Right ventricle myocardium superior (tissue), 1 donor: ENCODE measurements at regions not wholly inside any gene's neighbourhood (a gene's known extent, or its start where the extent isn't known, plus 50 kb on each side); places are given as distances from the start of the nearest gene placed in this dataset.

Experiments used
- ATAC-seq: fragments of 200-7000 bp; cut with Tn5 transposase; one replicate; pipeline ENCODE4 v1.9.1; 2020; ENCODE audit warnings: mild to moderate bottlenecking; ENCODE audit not compliant: poor library complexity
- DNase-seq: peaks from one replicate; pipeline ENCODE4 v3.0.0-alpha.2; 2020
- intact Hi-C: fragments of 100-400 bp; cut with DNase I; formaldehyde crosslinking; loops from one replicate; pipeline ENCODE4 v1.11.2; 2022
- donor health status: DM: no; HTN: yes; CAD: no; lungs with severe emphysema.

DNA sequence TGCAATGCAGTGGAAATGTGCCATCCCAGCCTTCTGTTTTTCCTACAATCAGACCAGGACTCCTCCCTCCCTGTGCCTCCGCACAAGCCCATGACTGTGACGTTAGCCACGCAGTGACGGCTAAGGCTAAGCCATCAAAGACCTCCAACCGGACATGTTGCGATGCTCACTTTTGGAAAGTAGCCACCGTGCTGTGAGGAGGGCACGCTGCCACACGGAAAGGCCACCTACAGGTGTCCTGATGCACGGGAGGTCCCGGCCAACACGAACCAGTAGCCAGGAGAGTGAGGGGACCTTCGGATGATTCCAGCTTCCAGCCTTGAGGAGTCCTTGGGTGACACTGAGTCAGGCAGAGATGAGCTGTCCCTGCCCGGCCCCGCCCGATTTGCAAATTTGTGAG lies 53.9 kb downstream of the FOXL1 start:
- ATAC-seq: no peak
- intact Hi-C loops: no loop called here
- DNase-seq: peak; percentile 31

DNA sequence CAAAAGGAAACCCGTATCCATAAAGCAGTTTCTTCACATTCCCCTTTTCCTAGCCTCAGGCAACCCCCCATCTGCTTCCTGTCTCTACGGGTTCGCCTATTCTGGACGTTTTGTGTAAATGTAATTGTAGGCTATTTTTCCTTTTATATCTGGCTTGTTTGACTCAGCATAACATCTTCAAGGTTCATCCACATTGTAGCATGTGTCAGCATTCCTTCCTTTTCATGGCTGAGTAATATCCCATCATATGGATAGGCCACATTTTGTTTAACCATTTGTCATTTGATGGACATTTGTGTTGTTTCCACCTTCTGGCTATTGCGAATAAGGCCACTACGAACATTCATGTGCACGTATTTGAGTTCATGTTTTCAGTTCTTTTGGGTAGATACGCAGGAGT lies 54.6 kb downstream of the FOXL1 start:
- ATAC-seq: no peak
- intact Hi-C loops: no loop called here

DNA sequence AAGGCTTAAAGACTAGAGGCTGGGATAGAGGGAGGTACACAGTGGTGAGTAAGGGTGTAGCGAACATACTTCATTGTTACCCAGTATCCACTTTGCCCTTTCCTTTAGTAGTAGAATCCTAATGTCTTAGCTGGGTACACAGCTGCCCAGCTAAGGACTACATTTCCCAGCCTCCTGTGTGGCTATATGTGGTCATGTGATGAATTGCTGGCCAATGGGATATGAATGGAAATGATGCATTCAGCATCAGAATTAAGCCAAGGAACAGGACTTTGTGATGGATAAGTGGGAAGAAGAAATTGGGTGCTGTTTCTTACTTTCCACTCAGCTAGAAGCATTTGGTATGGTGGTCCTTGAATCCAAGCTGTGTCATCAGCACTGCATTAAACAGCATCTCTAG lies 55.9 kb downstream of the FOXL1 start:
- intact Hi-C loops: no loop called here
- DNase-seq (no peak), ATAC-seq (no peak)

More for the DNA sequence above, 54.6 kb downstream of the FOXL1 start:
- no peak for DNase-seq

DNA sequence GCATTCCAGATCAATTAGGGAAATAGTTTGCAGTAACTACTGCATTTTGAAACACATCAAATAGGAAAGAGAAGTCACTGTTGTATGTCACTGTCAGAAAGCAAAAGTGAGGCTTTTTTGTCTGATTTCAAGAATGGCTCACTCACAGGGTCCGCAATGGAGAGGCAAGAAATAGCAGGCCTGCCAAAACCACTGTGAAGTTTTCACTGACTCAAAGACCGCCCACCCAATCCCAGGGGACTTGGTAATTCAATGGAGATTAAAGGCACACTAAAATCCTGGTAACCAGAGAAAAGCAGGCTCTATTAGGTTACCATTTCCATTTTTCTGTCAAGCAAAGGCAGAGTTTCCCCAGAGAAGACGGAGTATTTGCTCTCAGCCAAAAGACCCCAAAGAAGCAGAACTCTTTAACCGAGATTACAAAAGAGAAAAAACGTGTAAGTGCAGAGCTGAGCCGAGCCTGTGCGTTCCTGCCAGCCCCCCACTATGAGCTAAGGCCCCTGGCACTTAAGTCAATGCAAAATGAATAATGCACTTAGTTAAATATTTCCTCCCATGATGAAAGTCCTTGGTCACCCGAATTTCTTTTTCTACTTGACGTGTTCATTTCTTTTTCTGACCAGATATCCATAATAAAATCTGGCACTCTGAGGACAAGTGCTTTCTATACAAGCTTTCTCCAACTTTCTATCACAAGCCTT lies 57.0 kb downstream of the FOXL1 start:
- ATAC-seq (no peak), DNase-seq (no peak)
- intact Hi-C loops: no loop called here

DNA sequence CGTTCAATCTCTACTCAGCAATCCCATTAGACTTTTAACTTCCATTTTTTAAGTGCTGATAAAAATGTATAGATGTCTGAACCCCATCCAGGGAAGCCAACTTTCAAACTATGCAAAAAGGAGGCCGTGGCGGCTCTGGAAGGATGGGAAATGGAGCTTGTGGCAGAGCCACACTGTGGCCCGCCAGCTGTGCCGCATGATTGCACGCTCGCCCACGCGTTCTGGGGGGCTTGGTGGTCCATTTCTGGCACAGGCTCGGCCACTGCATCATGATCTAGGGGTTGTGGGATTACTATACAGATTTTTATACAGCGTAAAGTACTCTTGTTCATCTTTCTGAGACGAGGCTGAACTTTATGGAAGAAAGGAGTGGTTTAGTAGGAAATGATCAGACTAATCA lies 57.6 kb downstream of the FOXL1 start:
- DNase-seq: no peak
- ATAC-seq: no peak

DNA sequence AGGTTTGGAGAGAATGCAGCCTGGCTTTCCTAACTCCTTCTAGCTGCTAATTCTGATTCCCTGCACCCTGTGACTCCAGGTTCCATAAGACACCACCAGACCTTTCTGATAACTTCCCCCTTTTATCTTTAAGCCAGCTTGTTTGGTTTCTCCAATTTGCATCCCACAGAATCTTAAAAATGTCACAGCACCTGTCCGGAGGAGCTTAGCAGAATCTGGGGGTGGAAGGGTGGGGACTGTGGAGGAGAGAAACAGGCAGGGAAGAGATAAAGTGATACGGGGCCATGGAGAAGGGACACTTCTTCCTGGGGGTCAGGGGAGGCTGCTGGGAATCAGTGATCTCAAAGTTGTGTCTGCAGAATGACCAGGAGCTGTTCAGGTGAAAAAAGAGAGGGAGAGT lies 59.4 kb downstream of the FOXL1 start:
- intact Hi-C loops: no loop called here
- DNase-seq (no peak), ATAC-seq (no peak)

More for the DNA sequence above, 57.6 kb downstream of the FOXL1 start:
- intact Hi-C loops: no loop called here

DNA sequence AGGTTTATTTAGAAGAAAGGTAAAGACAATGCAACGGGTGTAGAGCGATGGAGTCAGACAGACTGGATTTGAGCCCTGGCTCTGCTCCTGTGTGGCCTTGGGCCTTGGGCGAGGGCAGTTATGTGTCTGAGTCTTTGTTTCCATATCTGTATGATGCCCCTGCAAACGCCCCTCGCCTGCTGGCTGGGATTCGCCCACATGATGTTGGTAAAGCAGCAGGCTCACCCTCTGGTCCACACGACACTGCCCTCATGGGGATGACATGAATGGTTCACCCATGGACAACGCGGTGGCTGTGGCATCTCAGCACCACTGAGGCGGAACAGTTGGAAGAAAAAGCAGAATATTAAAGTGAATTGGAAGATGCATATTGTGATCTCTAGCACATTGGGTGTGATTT lies 60.3 kb downstream of the FOXL1 start:
- DNase-seq (no peak), ATAC-seq (no peak)
- intact Hi-C loops: no loop called here

DNA sequence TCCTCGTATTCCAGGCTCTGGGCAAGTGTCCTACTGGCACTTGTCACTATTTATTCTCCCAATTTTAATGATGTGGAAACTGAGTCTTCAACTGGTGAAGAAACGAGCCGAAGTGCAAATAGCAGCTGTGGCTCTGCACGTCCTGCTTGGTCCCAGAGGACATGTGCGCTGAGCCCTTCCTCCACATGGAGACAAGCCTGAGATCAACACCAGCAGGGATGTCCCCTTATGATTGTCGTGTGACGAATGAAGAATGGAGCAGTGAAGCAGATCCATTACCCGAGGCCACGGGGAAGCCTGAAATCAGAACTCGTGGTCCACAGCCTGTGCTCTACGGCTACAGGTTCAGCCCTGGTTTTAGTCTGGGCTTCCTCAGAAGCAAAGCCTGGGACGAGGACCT lies 61.0 kb downstream of the FOXL1 start:
- intact Hi-C loops: no loop called here
- DNase-seq: no peak
- peak; percentile 49 for ATAC-seq

DNA sequence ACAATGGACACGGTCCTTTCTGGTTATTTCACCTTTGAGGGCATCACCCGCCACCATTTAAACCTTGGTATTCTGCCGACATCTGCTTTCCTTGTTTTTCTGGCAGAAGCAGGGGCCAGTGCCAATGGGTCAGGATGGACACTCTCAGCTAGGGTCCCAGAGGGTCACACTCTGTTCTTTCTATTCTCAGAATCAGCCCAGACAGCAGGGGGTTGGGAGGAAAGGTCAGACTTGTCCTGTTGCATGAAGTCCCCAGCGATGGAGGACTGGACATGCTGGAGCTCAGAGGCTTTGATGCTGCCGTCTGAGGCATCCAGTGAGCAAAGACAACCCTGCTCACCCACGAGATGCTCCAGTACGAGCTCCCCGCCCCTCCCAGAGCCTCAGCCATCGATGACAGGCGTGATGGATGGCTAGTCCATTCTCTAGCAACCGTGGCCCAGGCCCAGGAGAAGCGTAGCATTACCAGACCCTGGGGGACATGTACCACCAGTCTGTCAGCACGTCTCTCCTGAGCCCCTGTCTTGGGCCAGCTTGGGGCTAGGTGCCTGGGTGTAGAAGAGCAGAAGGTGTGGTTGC lies 62.0 kb downstream of the FOXL1 start:
- intact Hi-C loops: no loop called here
- DNase-seq (no peak), ATAC-seq (peak; percentile 31)

DNA sequence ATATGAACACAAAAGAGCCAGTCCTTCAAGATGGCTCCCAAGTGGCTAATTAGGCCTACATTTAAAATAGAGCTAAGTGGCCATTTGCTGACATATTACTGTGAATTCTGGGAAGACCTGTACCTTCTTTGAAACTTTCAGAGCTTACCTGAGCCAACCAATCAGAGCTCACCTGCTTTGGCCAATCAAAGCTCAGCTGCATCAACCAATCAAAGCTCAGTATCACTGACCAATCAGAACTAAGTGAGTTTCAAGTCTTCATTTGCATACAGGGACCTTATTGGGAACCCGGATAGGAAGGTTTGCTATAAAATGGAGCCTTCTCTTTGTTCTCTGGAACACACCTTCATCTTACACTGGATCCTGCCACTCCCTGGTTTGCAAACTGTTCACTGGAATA lies 63.7 kb downstream of the FOXL1 start:
- no peak for ATAC-seq
- intact Hi-C loops: no loop called here
- no peak for DNase-seq

DNA sequence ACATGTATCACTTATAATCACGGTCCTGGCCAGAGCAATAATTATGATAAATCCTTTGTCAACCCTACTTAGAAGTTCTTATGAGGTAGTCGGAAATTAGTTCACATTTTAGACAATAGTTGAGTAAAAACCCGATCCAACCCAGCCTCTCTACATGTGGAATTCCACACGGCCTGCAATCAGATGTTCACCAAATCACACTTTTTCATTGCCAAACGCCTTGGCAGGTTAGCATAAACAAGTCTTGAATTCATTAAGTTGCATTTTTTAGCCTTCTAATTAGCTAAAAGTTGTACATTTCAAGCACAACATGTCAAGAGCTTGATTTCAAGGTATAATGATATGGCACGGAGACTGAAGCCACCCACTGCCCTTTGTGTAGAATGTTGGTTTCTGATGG lies 65.3 kb downstream of the FOXL1 start:
- no peak for DNase-seq
- intact Hi-C loops: no loop called here
- ATAC-seq: no peak

DNA sequence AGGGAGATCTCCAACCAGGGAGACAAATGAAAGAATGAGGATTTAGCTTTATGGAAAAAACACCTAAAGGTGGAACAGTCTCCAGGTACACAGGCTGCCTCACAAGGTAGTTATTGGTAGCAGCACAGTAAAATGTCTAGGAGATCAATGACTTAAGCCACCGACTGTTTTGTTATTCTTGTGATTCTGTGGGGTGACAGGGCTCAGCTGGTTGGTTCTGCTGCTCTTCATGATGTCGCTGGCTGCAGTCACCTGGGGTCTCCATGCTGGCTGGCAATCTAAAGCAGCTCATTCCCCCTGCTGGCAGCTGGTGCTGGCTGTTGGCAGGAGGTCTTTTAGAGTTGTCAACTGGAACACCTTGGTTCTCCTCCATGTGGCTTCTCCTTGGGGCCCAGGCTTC lies 69.2 kb downstream of the FOXL1 start:
- no peak for DNase-seq
- ATAC-seq: no peak
- intact Hi-C loops: no loop called here

DNA sequence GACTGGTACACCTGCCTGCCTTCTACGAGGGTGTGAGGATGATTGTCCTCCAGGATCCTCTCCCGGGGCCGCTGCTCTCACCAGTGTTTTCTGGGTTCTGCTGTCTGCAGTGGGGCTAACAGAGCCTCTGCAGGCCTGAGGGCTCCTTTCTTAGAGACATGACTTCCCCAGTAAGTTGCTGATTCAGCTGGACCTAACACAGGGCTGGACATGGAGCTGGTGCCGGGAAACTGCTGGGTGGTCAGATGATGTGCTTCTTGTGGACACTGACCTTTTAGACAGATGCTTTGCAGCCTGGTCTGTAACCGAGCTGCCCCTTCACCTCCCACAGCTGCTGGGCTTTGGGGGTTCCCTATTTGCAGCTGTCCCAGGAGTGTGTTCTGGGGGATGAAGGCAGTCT lies 71.5 kb downstream of the FOXL1 start:
- intact Hi-C loops: no loop called here
- no peak for DNase-seq
- ATAC-seq: no peak

DNA sequence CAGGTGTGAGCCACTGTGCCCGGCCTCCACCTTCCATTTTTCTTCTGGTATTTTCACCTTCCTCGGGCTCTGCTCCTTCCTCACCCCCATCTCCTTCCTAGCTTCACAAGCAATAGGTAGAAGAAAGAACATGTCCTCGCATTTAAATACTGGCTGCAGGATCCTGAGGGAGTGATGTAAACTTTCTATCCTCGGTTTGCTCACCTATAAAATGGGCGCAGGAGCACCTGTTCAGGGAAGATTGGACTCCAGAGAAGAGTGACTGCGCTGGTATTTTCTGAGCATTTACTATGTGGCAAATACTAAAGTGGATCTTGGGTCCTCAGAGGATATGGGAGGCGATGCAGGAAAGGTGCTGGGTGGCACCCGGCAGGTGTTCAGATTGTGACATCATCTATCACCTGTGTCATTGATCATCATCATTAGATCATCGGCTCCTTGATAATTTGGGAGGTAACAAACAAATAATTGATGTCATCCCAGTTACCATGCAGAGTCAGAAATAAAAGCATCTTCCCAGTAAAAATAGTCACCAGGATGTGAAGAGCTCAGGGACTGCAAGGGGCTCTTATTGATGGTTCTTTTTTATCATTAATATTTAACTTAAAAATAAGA lies 72.8 kb downstream of the FOXL1 start:
- ATAC-seq (no peak), DNase-seq (no peak)
- intact Hi-C loops: no loop called here

DNA sequence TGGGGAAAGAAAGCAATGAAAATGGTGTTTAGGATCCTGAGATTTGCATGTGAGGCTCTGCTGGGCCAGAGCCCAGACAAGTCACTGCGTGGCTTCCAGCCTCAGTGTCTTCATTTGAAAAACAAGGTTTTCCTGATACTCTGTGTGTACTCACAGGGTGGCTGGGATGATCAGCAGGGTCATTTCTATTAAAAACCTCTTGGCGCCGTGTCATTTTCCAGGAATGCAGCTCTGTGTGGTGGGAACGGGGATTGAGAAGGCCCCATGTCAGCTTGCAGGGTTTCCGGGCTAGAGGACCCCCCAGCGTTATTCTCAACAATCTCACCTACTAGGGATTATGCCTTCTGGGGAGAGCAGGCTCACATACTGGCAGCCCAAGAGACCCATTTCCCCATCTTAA lies 73.5 kb downstream of the FOXL1 start:
- DNase-seq: no peak
- no peak for ATAC-seq
- intact Hi-C loops: no loop called here

DNA sequence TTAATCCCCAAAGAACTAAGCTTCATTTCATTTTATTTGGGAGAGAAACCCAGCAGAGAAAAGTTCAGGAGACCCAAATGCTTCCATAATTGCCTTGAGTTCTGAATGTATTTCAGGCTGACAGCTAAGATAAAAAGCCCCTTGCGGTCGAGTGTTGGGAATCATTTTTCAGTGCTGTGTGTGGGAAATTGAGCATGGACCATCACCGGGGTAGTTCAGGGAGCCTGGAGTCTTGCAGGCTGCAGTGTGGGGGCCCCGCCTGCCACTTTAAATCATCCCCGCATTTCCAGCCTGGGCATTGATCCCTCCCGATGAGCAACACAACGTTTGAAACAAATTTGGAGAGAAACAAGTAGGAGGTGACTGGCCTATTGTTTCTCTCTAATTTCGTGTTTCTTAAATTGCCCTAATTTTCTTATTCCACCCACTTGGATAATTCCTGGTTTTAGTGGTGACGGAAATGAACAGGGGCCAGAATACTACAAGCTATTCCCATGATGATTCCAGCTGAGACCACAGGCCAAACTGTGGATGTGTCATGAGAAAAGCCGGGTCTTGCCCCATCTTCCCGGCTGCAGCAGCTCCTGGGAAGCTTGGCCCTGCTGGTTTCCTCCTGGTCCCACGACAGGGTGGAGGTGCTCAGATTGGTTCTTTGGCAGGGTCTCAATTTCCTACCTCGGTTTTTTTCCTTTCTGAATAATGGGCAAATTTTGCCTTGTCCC lies 75.1 kb downstream of the FOXL1 start:
- intact Hi-C loops: no loop called here
- DNase-seq (no peak), ATAC-seq (peak; percentile 79)

DNA sequence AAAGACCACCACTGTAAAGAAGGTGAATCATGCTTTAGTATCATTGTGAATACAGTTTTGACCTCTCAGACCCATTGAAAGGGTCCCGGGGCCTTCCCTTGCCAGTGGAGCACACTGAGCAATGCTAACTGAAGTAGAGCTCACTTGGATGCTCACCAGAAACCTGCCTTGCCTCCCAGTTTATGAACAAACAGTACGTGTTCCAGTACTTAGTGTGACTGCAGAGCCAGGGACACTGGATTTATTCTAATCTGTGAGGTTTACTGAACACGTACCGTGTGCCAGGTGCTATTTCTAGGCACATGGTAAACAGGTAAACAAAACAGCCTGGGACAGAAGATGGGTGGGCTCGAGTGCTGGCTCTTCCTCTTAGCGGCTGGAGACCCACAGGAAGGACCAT lies 79.6 kb downstream of the FOXL1 start:
- ATAC-seq (no peak), DNase-seq (no peak)
- intact Hi-C loops: no loop called here

DNA sequence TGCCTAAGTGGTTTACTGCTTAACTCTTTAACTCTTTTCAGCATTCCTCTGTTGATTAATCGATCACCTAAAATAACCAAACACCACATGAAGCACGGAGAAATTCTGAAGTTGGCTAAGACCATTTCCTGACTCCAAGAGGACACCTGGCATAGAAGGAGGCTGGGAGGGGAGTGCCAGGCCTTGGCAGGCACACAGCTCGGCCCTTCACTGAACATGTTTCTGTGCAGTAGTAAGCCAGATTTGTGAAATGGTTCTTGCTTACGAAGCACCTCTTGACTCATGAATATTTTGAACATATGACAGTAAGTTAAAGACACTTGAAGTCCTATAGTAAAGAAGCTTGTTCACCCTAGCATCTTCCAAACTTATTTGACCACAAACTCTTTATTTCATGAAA lies 82.3 kb downstream of the FOXL1 start:
- DNase-seq (no peak), ATAC-seq (no peak)
- intact Hi-C loops: no loop called here

DNA sequence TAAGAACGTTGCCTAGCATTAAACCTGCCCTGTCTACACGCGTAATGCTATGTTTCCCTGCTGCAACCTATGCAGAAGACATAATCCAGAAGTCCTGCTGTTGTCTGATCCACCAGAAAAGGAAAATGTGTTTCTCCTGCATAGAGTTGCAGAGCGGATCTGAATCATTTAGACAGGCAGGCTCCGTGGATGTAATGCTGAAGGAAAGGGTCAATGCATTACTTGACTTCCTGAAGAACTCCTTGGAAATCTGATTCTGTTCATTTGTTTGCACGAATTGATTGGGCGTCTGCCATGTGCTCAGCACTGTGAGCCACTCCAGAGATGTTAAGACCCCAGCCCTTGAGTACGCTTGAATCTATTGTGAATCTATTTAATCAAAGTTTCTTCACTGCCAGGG lies 83.4 kb downstream of the FOXL1 start:
- intact Hi-C loops: no loop called here
- no peak for ATAC-seq
- DNase-seq: no peak

DNA sequence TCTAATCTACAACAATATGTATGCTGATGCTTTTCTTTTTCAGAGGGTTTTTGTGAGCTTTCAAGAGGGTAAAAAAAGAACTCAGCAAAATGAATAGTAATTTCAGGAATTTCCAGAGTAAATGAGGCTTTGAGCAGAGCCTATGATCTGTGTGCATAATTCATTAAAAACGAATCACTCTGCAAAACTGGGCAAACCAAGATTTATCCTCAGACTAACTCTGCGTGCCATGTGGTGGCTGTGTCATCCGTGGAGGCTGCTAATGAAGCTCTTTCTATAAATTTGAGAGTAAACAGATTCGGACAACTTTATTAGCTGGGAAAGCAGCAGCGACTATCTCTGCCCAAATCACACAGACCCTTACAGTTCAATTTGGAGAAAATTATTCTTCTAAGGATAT lies 83.8 kb downstream of the FOXL1 start:
- no peak for ATAC-seq
- intact Hi-C loops: no loop called here

More for the DNA sequence above, 83.8 kb downstream of the FOXL1 start:
- DNase-seq: no peak
